MM.1S (cell line): ENCODE measurements at regions not wholly inside any gene's neighbourhood (a gene's known extent, or its start where the extent isn't known, plus 50 kb on each side); places are given as distances from the start of the nearest gene placed in this dataset.

ENCODE experiments used
- EZH2 ChIP-seq: fragments of 300-600 bp; sonication (generic); optimal IDR thresholded peaks from 2 replicates; pipeline ENCODE3; 2017; ENCODE audit warnings: low read depth, mild to moderate bottlenecking, antibody characterized with exemption, low read length, mixed read lengths
- EZH2phosphoT487 ChIP-seq: fragments of 300-600 bp; sonication (generic); IDR thresholded peaks from 2 replicates; pipeline ENCODE4 v1.6.1; 2018; ENCODE audit warnings: antibody characterized with exemption, low read length

DNA sequence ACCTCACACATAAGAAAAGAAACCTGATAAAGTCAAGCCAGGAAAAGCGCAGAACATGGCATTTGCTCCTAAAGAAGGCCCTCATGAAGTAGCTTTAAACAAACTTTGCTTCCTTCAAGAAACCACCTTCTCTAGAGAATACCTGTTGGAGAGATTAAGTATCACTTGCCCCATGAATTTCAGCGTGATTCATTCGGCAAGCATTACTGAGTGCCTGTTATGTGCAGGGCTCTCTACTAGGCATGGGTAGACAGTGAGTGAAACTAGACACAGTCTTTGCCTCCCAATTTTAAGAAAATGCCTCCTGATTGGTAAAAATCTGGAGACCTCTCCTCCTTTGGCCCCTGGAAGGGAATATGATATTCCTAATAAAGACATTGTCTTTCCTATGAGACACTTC, 475.8 kb upstream of the NBEA start:
- TF ChIP-seq EZH2phosphoT487, result no peak
- no peak for TF ChIP-seq EZH2
